Hepatocyte (in vitro differentiated cells): ENCODE measurements at regions not wholly inside any gene's neighbourhood (a gene's known extent, or its start where the extent isn't known, plus 50 kb on each side); places are given as distances from the start of the nearest gene placed in this dataset.

Experiments
- EZH2phosphoT487 ChIP-seq: fragments of 200-600 bp; sonication (generic); IDR thresholded peaks from one replicate; pipeline ENCODE4 v1.6.1; 2018; ENCODE audit warnings: antibody characterized with exemption, mild to moderate bottlenecking, low read depth, moderate library complexity; ENCODE audit not compliant: unreplicated experiment, severe bottlenecking
- TF ChIP-seq, protein P1 (sequence below): fragments of 200-600 bp; sonication (generic); IDR thresholded peaks from 2 replicates; pipeline ENCODE4 v1.5.1; 2016; ENCODE audit warnings: antibody characterized with exemption, mild to moderate bottlenecking; ENCODE audit not compliant: poor library complexity

- TF ChIP-seq, protein P1, sequence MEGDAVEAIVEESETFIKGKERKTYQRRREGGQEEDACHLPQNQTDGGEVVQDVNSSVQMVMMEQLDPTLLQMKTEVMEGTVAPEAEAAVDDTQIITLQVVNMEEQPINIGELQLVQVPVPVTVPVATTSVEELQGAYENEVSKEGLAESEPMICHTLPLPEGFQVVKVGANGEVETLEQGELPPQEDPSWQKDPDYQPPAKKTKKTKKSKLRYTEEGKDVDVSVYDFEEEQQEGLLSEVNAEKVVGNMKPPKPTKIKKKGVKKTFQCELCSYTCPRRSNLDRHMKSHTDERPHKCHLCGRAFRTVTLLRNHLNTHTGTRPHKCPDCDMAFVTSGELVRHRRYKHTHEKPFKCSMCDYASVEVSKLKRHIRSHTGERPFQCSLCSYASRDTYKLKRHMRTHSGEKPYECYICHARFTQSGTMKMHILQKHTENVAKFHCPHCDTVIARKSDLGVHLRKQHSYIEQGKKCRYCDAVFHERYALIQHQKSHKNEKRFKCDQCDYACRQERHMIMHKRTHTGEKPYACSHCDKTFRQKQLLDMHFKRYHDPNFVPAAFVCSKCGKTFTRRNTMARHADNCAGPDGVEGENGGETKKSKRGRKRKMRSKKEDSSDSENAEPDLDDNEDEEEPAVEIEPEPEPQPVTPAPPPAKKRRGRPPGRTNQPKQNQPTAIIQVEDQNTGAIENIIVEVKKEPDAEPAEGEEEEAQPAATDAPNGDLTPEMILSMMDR = no peak
- no peak for TF ChIP-seq EZH2phosphoT487
These were observed 583.5 kb downstream of the XIRP2 start for GRCh38 chr2:167471734-167472133.
